WI38 (cell line): ENCODE measurements at regions not wholly inside any gene's neighbourhood (a gene's known extent, or its start where the extent isn't known, plus 50 kb on each side); places are given as distances from the start of the nearest gene placed in this dataset.

Experiments
- H3K4me3 ChIP-seq: 2 replicates; pipeline ENCODE4 v1.5.1; 2011; ENCODE audit warnings: low read depth, mild to moderate bottlenecking, control low read depth, low read length
- CTCF ChIP-seq: IDR thresholded peaks from 2 replicates; pipeline ENCODE4 v1.5.1; 2012; ENCODE audit warnings: low read depth, mild to moderate bottlenecking, control low read depth, low read length

- no peak overlapping the region for H3K4me3 ChIP-seq
- peak; percentile 21; the same call in 1 of the 2 replicates for TF ChIP-seq CTCF
These were observed 611.2 kb upstream of the ADGRL4 start for GRCh38 chr1:79617777-79618176.

GRCh38 chr1:79614762-79615161 is 608.2 kb upstream of the ADGRL4 start:
- TF ChIP-seq CTCF = no peak

GRCh38 chr1:79614106-79614505 is 607.6 kb upstream of the ADGRL4 start:
- no peak overlapping the region for H3K4me3 ChIP-seq
- TF ChIP-seq CTCF = no peak

More at GRCh38 chr1:79614762-79615161, 608.2 kb upstream of the ADGRL4 start:
- H3K4me3 ChIP-seq = no peak overlapping the region

GRCh38 chr1:79613046-79613445 is 606.5 kb upstream of the ADGRL4 start:
- H3K4me3 ChIP-seq = no peak overlapping the region
- no peak for TF ChIP-seq CTCF

GRCh38 chr1:79604490-79605198 is 598.1 kb upstream of the ADGRL4 start:
- no peak overlapping the region for H3K4me3 ChIP-seq
- no peak for TF ChIP-seq CTCF

GRCh38 chr1:79603843-79604242 is 597.3 kb upstream of the ADGRL4 start:
- no peak for TF ChIP-seq CTCF
- no peak overlapping the region for H3K4me3 ChIP-seq

GRCh38 chr1:79599257-79599656 is 592.7 kb upstream of the ADGRL4 start:
- no peak overlapping the region for H3K4me3 ChIP-seq
- no peak for TF ChIP-seq CTCF
